ENCODE measurements at regions not wholly inside any gene's neighbourhood (a gene's known extent, or its start where the extent isn't known, plus 50 kb on each side); places are given as distances from the start of the nearest gene placed in this dataset.

- Histone ChIP-seq H3K79me2 (ENCODE audit: low read length) (no peaks in the 10 kb centered on the region), H3K4me2 (ENCODE audit: low read length) (no peak overlapping the region), H3K4me1 (ENCODE audit: insufficient read depth, low read length) (no peaks in the 10 kb centered on the region), H3F3A (ENCODE audit: low read length, unreplicated experiment) (no peaks in the 10 kb centered on the region), H3K27me3 (ENCODE audit: low read length) (no peaks in the 10 kb centered on the region), H3K9ac (ENCODE audit: low read length) (no peak overlapping the region), H3K9me3 (ENCODE audit: low read length) (no peaks in the 10 kb centered on the region), H3K27ac (ENCODE audit: low read length) (no peak overlapping the region), H2AFZ (ENCODE audit: low read length) (no peak overlapping the region), H4K20me1 (ENCODE audit: low read length) (no peaks in the 10 kb centered on the region), H3K36me3 (ENCODE audit: low read depth, low read length) (no peaks in the 10 kb centered on the region), H3K9me2 (replicated peaks; ENCODE audit: low read length) (no peaks in the 10 kb centered on the region), H3K4me3 (ENCODE audit: low read length) (no peak overlapping the region)
- CTCF ChIA-PET: no interaction called here
- ATAC-seq (no peak), DNase-seq (no peak)
- POLR2A ChIA-PET (ENCODE audit: unreplicated experiment): no interaction called here
- intact Hi-C loops (cut with micrococcal nuclease): no loop called here
- no TSS peak for BruUV-seq (replicated peaks)
- TF ChIP-seq EZH2 (IDR thresholded peaks at IDR 0.05; ENCODE audit: low read length, unreplicated experiment): no peak
- TF ChIP-seq EZH2phosphoT487 (IDR thresholded peaks at IDR 0.05; ENCODE audit: borderline replicate concordance, low read length): no peak
- no peak for TF ChIP-seq CTCF (conservative IDR thresholded peaks at IDR 0.05; ENCODE audit: low read depth, low read length)
Observed at GRCh38 chr18:38028946-38029345, 463.3 kb upstream of the CELF4 start.

GRCh38 chr18:38025433-38026038 lies 459.9 kb upstream of the CELF4 start:
- Histone ChIP-seq H3K4me3 (ENCODE audit: low read length) (no peak overlapping the region), H4K20me1 (ENCODE audit: low read length) (no peaks in the 10 kb centered on the region), H3F3A (ENCODE audit: low read length, unreplicated experiment) (no peaks in the 10 kb centered on the region), H3K36me3 (ENCODE audit: low read depth, low read length) (no peaks in the 10 kb centered on the region), H3K27ac (ENCODE audit: low read length) (no peak overlapping the region), H3K4me2 (ENCODE audit: low read length) (no peak overlapping the region), H3K9me3 (ENCODE audit: low read length) (no peaks in the 10 kb centered on the region), H3K9ac (ENCODE audit: low read length) (no peak overlapping the region), H2AFZ (ENCODE audit: low read length) (no peak overlapping the region), H3K79me2 (ENCODE audit: low read length) (no peaks in the 10 kb centered on the region), H3K27me3 (ENCODE audit: low read length) (no peaks in the 10 kb centered on the region), H3K9me2 (replicated peaks; ENCODE audit: low read length) (no peaks in the 10 kb centered on the region), H3K4me1 (ENCODE audit: insufficient read depth, low read length) (no peaks in the 10 kb centered on the region)
- TF ChIP-seq CTCF (conservative IDR thresholded peaks at IDR 0.05; ENCODE audit: low read depth, low read length) (no peak), EZH2 (IDR thresholded peaks at IDR 0.05; ENCODE audit: low read length, unreplicated experiment) (no peak), EZH2phosphoT487 (IDR thresholded peaks at IDR 0.05; ENCODE audit: borderline replicate concordance, low read length) (no peak)
- CTCF ChIA-PET: no interaction called here
- BruUV-seq (replicated peaks): no TSS peak
- POLR2A ChIA-PET (ENCODE audit: unreplicated experiment): no interaction called here
- intact Hi-C loops (cut with micrococcal nuclease): no loop called here
- peak; percentile 1 for DNase-seq
- ATAC-seq: no peak

GRCh38 chr18:38023871-38024270 lies 458.3 kb upstream of the CELF4 start:
- H3K27me3 ChIP-seq (ENCODE audit: low read length): no peaks in the 10 kb centered on the region
- ATAC-seq (no peak), DNase-seq (no peak)
- ChIA-PET CTCF (no interaction called here), POLR2A (ENCODE audit: unreplicated experiment) (no interaction called here)
- no peak overlapping the region for H2AFZ ChIP-seq (ENCODE audit: low read length)
- no peaks in the 10 kb centered on the region for H3K9me3 ChIP-seq (ENCODE audit: low read length)
- no peak overlapping the region for H3K4me3 ChIP-seq (ENCODE audit: low read length)
- no peak overlapping the region for H3K27ac ChIP-seq (ENCODE audit: low read length)
- no peak overlapping the region for H3K9ac ChIP-seq (ENCODE audit: low read length)
- no peaks in the 10 kb centered on the region for H3K9me2 ChIP-seq (replicated peaks; ENCODE audit: low read length)
- H3F3A ChIP-seq (ENCODE audit: low read length, unreplicated experiment): no peaks in the 10 kb centered on the region
- no peaks in the 10 kb centered on the region for H3K36me3 ChIP-seq (ENCODE audit: low read depth, low read length)
- intact Hi-C loops (cut with micrococcal nuclease): no loop called here
- H3K4me1 ChIP-seq (ENCODE audit: insufficient read depth, low read length): no peaks in the 10 kb centered on the region
- no peak for TF ChIP-seq EZH2 (IDR thresholded peaks at IDR 0.05; ENCODE audit: low read length, unreplicated experiment)
- TF ChIP-seq EZH2phosphoT487 (IDR thresholded peaks at IDR 0.05; ENCODE audit: borderline replicate concordance, low read length): no peak
- no peaks in the 10 kb centered on the region for H4K20me1 ChIP-seq (ENCODE audit: low read length)
- BruUV-seq (replicated peaks): no TSS peak
- no peaks in the 10 kb centered on the region for H3K79me2 ChIP-seq (ENCODE audit: low read length)
- no peak overlapping the region for H3K4me2 ChIP-seq (ENCODE audit: low read length)
